Thoracic aorta (tissue), 2 donors: ENCODE measurements at regions not wholly inside any gene's neighbourhood (a gene's known extent, or its start where the extent isn't known, plus 50 kb on each side); places are given as distances from the start of the nearest gene placed in this dataset.

Source experiments
- ATAC-seq: fragments of 150-250 bp; one replicate; pipeline ENCODE4 v1.8.0; 2017; ENCODE audit warnings: low read depth; ENCODE audit not compliant: insufficient number of reproducible peaks, low FRiP score
- DNase-seq: peaks from one replicate; pipeline ENCODE4 v3.0.0-alpha.2; 2020; ENCODE audit warnings: low spot score
- H3K27ac ChIP-seq, 2 donors: fragments of 200-600 bp; sonication (generic); 1 replicate in 1 of 2; 2 replicates in 1 of 2; pipeline ENCODE4 v1.5.1; 2016; ENCODE audit warnings: mild to moderate bottlenecking in 2 of 2, moderate library complexity in 2 of 2
- H3K27me3 ChIP-seq: fragments of 200-600 bp; sonication (generic); replicated peaks from 2 replicates; pipeline ENCODE4 v1.6.0; 2016; ENCODE audit warnings: mild to moderate bottlenecking; ENCODE audit not compliant: insufficient read depth
- H3K36me3 ChIP-seq: fragments of 200-600 bp; sonication (generic); one replicate; pipeline ENCODE4 v1.5.1; 2016
- H3K4me1 ChIP-seq, 2 donors: fragments of 200-600 bp; sonication (generic); 1 replicate in 1 of 2; 2 replicates in 1 of 2; pipeline versions ENCODE4 v1.5.1 to v1.6.0; 2016; ENCODE audit warnings: low read depth in 2 of 2, mild to moderate bottlenecking in 1 of 2; ENCODE audit not compliant: control insufficient read depth in 1 of 2
- H3K4me3 ChIP-seq: fragments of 200-600 bp; sonication (generic); 2 replicates; pipeline ENCODE4 v1.5.1; 2016; ENCODE audit warnings: mild to moderate bottlenecking
- H3K9me3 ChIP-seq: fragments of 200-600 bp; sonication (generic); 2 replicates; pipeline ENCODE4 v1.5.1; 2016
- TF ChIP-seq, protein P1 (sequence below): fragments of 200-600 bp; sonication (generic); IDR thresholded peaks from one replicate; pipeline ENCODE4 v1.5.1; 2019; ENCODE audit warnings: antibody characterized with exemption

DNA sequence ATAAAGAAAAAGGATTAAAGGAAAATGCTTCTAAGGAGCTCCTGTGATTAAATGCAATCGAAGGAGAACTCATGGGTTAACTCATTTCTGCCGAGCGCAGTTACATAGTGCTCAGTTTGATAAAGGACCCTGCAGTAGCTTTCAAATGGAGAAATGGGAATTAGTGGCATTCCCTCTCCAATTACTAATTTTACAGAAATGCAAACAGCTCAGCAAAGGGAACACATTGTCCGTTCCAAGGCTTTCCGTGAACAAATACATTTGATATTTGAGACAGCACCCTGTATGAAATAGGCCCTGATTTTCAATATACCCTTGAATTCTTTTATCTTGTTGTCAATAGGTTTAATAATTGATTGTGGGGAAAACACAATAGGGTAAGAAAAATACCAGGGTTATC, 375.9 kb upstream of the TSHZ2 start:
- DNase-seq, result no peak
- H3K4me3 ChIP-seq, result no peak overlapping the region
- no peaks in the 10 kb centered on the region for H3K36me3 ChIP-seq
- no peaks in the 10 kb centered on the region for H3K4me1 ChIP-seq
- no peaks in the 10 kb centered on the region for H3K9me3 ChIP-seq
- no peaks in the 10 kb centered on the region for H3K27me3 ChIP-seq
- TF ChIP-seq, protein P1, sequence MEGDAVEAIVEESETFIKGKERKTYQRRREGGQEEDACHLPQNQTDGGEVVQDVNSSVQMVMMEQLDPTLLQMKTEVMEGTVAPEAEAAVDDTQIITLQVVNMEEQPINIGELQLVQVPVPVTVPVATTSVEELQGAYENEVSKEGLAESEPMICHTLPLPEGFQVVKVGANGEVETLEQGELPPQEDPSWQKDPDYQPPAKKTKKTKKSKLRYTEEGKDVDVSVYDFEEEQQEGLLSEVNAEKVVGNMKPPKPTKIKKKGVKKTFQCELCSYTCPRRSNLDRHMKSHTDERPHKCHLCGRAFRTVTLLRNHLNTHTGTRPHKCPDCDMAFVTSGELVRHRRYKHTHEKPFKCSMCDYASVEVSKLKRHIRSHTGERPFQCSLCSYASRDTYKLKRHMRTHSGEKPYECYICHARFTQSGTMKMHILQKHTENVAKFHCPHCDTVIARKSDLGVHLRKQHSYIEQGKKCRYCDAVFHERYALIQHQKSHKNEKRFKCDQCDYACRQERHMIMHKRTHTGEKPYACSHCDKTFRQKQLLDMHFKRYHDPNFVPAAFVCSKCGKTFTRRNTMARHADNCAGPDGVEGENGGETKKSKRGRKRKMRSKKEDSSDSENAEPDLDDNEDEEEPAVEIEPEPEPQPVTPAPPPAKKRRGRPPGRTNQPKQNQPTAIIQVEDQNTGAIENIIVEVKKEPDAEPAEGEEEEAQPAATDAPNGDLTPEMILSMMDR, result no peak
- no peak for ATAC-seq
- H3K27ac ChIP-seq, result no peak overlapping the region

DNA sequence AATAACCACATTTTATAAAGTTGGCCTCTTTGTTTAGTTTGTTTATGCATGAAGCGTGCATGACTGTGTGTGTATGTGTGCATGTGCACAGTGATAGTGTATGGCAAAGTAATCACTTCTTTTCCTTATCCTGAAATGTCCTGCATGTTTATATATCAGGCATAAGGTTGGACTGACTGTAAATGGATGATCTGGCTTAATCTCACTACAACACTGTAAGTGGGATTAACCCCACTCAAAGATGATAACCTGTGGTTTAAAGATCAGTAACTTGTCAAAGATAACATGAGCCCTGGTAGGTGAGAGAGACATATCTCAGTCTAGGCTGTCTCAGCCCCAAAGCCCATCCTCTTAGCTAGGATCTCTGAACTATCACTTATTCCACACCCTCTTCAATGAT, 376.6 kb upstream of the TSHZ2 start:
- TF ChIP-seq, protein P1, result no peak
- no peaks in the 10 kb centered on the region for H3K4me1 ChIP-seq
- ATAC-seq, result no peak
- H3K4me3 ChIP-seq, result no peak overlapping the region
- H3K9me3 ChIP-seq, result no peaks in the 10 kb centered on the region
- no peak for DNase-seq
- no peaks in the 10 kb centered on the region for H3K27me3 ChIP-seq
- H3K27ac ChIP-seq, result no peak overlapping the region
- H3K36me3 ChIP-seq, result no peaks in the 10 kb centered on the region

DNA sequence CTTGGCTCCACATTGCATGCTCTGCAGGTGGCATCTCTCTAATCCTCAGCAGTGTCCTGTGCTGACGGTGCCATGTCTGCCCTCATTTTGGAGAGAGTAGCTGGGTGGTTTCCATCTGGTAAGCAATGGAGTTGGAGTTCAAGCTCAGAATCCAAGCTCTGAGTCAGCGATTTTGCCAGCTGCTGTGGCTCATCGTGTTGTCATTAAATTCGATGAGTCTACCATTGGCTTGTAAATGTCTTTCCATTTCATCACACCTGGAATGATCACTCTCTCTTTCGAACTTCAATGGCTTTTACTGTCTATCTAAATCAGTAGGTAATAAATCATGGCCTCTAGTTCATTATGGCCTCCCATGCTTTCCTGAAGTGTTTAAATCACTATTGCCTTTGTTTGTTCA, 378.5 kb upstream of the TSHZ2 start:
- H3K4me1 ChIP-seq, result no peaks in the 10 kb centered on the region
- DNase-seq (no peak), ATAC-seq (no peak)
- no peaks in the 10 kb centered on the region for H3K27me3 ChIP-seq
- H3K4me3 ChIP-seq, result no peak overlapping the region
- TF ChIP-seq, protein P1, result no peak
- no peaks in the 10 kb centered on the region for H3K9me3 ChIP-seq
- no peak overlapping the region for H3K27ac ChIP-seq
- no peaks in the 10 kb centered on the region for H3K36me3 ChIP-seq

DNA sequence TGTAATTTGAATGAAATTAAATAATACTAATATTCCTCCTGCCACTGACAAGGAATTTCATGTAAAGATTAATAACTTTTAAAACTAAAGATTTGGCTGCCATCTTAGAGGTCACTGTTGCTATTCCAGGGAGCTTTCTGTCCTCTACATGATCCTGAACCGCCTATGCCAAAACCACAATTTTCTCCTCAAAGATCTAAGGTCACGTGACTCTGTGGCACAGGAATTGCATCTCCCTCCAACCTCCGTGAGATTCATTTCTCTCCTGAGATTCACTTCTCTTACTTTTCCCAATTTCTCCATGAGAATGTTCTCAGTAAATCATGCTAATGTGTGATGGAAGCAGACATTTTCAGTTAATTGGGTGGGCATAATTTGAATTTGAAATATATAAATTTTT, 379.6 kb upstream of the TSHZ2 start:
- Histone ChIP-seq H3K27me3 (no peaks in the 10 kb centered on the region), H3K36me3 (no peaks in the 10 kb centered on the region), H3K9me3 (no peaks in the 10 kb centered on the region), H3K27ac (no peak overlapping the region), H3K4me3 (no peak overlapping the region), H3K4me1 (no peaks in the 10 kb centered on the region)
- DNase-seq (no peak), ATAC-seq (no peak)
- TF ChIP-seq, protein P1, result no peak

DNA sequence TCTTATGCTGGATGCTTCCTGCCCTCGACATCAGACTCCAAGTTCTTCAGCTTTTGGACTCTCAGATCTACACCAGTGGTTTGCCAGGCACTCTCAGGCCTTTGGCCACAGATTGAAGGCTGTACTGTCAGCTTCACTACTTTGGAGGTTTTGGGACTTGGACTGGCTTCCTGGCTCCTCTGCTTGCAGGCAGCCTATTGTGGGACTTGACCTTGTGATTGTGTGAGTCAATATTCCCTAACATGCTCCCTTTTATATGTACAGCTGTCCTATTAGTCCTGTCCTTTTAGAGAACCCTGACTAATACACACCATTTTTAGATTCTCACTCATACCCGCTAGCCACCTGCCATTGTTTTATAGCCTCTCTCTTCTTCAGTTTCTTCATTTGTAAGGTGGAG, 382.1 kb upstream of the TSHZ2 start:
- H3K4me3 ChIP-seq, result no peak overlapping the region
- no peak overlapping the region for H3K27ac ChIP-seq
- no peaks in the 10 kb centered on the region for H3K27me3 ChIP-seq
- no peaks in the 10 kb centered on the region for H3K4me1 ChIP-seq
- H3K9me3 ChIP-seq, result no peaks in the 10 kb centered on the region
- ATAC-seq (no peak), DNase-seq (no peak)
- H3K36me3 ChIP-seq, result no peaks in the 10 kb centered on the region
- TF ChIP-seq, protein P1, result no peak
